Chondrocyte (in vitro differentiated cells): ENCODE measurements at regions not wholly inside any gene's neighbourhood (a gene's known extent, or its start where the extent isn't known, plus 50 kb on each side); places are given as distances from the start of the nearest gene placed in this dataset.

ENCODE experiments used
- DNase-seq: peaks from one replicate; pipeline ENCODE4 v3.0.0; 2021; ENCODE audit warnings: mixed read lengths, low spot score
- H3K27ac Mint-ChIP-seq: one replicate; pipeline ENCODE4 v1.8.0; 2021; ENCODE audit warnings: mild to moderate bottlenecking, moderate library complexity, mixed read lengths; ENCODE audit not compliant: unreplicated experiment
- H3K27me3 Mint-ChIP-seq: 2 replicates; pipeline ENCODE4 v1.8.0; 2021; ENCODE audit warnings: low read depth, mixed read lengths
- H3K36me3 Mint-ChIP-seq: 2 replicates; pipeline ENCODE4 v1.8.0; 2021; ENCODE audit warnings: low read depth, mixed read lengths
- H3K4me1 Mint-ChIP-seq: 2 replicates; pipeline ENCODE4 v1.8.0; 2021; ENCODE audit warnings: low read depth, mild to moderate bottlenecking, mixed read lengths
- H3K4me3 Mint-ChIP-seq: one replicate; pipeline ENCODE4 v1.8.0; 2021; ENCODE audit warnings: mild to moderate bottlenecking, moderate library complexity, mixed read lengths; ENCODE audit not compliant: unreplicated experiment
- H3K9me3 Mint-ChIP-seq: 2 replicates; pipeline ENCODE4 v1.8.0; 2021; ENCODE audit warnings: low read depth, mixed read lengths
- TF ChIP-seq, protein P1 (sequence below): fragments of 200-600 bp; sonication (generic); IDR thresholded peaks from 2 replicates; pipeline ENCODE4 v1.5.0; 2021; ENCODE audit warnings: antibody characterized with exemption, mild to moderate bottlenecking, moderate library complexity

DNA sequence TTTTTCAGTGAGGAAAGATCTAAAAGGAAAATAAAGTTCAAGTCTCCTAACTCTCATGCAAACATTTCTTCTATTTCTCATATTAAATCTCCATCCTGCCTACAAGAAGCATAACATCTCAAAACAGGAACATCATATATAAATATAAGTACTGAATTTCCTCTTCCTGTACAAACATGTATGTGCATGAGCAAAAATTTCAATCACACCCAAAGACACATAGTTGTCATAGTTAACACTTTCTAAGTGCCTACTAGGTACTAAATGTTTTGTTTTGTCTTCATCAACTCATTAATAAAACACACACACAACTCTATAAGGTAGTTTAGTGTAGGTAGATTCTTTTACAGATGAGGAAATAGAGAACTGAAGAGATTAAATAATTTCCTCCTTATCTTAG lies 237.1 kb upstream of the ADGRL2 start:
- TF ChIP-seq, protein P1, sequence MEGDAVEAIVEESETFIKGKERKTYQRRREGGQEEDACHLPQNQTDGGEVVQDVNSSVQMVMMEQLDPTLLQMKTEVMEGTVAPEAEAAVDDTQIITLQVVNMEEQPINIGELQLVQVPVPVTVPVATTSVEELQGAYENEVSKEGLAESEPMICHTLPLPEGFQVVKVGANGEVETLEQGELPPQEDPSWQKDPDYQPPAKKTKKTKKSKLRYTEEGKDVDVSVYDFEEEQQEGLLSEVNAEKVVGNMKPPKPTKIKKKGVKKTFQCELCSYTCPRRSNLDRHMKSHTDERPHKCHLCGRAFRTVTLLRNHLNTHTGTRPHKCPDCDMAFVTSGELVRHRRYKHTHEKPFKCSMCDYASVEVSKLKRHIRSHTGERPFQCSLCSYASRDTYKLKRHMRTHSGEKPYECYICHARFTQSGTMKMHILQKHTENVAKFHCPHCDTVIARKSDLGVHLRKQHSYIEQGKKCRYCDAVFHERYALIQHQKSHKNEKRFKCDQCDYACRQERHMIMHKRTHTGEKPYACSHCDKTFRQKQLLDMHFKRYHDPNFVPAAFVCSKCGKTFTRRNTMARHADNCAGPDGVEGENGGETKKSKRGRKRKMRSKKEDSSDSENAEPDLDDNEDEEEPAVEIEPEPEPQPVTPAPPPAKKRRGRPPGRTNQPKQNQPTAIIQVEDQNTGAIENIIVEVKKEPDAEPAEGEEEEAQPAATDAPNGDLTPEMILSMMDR, result no peak
- Mint-ChIP-seq H3K36me3 (peaks cover 3% of the 10 kb centered on the region), H3K4me3 (no peak overlapping the region), H3K27ac (no peak overlapping the region), H3K27me3 (no peaks in the 10 kb centered on the region), H3K4me1 (no peaks in the 10 kb centered on the region), H3K9me3 (peaks cover 6% of the 10 kb centered on the region)
- no peak for DNase-seq

DNA sequence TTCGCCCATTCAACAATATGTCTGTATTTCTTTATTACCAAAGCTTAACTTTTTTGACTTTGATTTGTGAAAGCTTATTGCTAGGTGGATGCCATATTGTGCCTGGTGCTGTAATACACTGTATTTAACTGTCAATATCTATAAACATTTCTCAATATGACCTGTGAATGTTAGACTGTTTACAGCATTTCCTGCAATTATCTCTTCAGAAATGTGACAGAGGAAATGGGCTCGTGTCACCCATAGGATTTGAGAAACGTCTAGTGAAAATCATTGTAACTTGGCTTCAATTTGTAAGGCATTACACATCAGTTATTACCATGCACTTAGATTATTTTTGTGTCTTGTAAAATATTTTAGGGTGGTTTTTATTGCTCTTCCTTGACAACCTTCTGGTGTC lies 237.8 kb upstream of the ADGRL2 start:
- no peaks in the 10 kb centered on the region for H3K4me1 Mint-ChIP-seq
- peaks cover 6% of the 10 kb centered on the region for H3K9me3 Mint-ChIP-seq
- TF ChIP-seq, protein P1, result no peak
- no peak overlapping the region for H3K27ac Mint-ChIP-seq
- no peak overlapping the region for H3K4me3 Mint-ChIP-seq
- no peak for DNase-seq
- peaks cover 3% of the 10 kb centered on the region for H3K36me3 Mint-ChIP-seq
- H3K27me3 Mint-ChIP-seq, result no peaks in the 10 kb centered on the region

DNA sequence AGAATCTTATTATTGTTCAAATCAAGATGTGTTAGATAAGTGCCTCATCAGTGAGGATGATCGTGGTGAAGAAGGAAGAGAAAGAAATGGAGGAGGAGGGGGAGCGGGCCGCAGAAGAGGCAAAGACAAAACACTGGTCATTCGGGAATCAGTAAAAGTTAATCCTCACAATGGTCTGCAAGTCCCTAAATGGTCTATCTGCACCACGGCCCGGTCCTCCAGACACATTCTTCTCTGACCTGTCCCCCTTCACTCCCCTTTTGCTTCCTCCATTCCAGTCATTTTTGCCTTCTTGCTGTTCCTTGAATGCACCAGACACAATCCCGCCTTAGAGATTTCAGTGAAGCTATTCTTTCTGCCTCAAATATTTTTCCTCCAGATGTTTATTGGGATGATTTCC lies 240.1 kb upstream of the ADGRL2 start:
- Mint-ChIP-seq H3K4me1 (no peaks in the 10 kb centered on the region), H3K36me3 (peaks cover 3% of the 10 kb centered on the region), H3K4me3 (no peak overlapping the region), H3K27ac (no peak overlapping the region), H3K27me3 (no peaks in the 10 kb centered on the region), H3K9me3 (peaks cover 6% of the 10 kb centered on the region)
- TF ChIP-seq, protein P1, result no peak
- DNase-seq, result no peak

DNA sequence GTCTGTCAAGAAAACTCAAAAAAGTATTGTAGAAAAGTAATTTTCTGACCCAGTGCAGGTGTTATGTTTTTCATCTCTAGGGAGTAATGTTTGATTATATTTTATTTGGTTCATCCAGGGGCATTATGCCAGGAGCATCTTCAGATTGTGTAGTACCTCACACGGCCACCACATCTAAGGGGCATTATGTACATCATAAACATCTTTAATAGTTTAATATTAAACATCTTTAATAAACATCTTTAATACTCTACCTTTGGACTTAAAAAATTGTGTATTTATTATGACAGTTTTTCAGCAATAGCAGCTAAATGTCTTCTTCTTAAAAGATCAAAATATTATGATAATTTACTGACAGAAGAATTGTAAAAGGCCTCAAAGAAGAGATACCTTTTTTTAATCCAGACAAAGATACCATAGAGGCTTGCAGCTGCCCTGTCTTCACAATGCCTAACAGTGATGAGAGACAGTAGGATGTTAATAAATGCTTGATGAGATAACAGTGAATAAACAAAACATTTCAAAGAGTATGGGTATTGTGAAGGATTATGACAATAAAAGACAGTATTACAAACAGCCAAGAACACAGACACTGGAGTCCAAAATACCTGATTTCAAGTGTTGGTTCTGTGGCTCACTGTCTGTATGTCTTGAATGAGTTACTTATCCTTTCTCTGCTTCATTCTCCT lies 240.9 kb upstream of the ADGRL2 start:
- H3K4me1 Mint-ChIP-seq, result no peaks in the 10 kb centered on the region
- peaks cover 6% of the 10 kb centered on the region for H3K9me3 Mint-ChIP-seq
- DNase-seq, result no peak
- no peaks in the 10 kb centered on the region for H3K27me3 Mint-ChIP-seq
- peaks cover 3% of the 10 kb centered on the region for H3K36me3 Mint-ChIP-seq
- TF ChIP-seq, protein P1, result peak; percentile 65
- H3K27ac Mint-ChIP-seq, result no peak overlapping the region
- H3K4me3 Mint-ChIP-seq, result no peak overlapping the region

DNA sequence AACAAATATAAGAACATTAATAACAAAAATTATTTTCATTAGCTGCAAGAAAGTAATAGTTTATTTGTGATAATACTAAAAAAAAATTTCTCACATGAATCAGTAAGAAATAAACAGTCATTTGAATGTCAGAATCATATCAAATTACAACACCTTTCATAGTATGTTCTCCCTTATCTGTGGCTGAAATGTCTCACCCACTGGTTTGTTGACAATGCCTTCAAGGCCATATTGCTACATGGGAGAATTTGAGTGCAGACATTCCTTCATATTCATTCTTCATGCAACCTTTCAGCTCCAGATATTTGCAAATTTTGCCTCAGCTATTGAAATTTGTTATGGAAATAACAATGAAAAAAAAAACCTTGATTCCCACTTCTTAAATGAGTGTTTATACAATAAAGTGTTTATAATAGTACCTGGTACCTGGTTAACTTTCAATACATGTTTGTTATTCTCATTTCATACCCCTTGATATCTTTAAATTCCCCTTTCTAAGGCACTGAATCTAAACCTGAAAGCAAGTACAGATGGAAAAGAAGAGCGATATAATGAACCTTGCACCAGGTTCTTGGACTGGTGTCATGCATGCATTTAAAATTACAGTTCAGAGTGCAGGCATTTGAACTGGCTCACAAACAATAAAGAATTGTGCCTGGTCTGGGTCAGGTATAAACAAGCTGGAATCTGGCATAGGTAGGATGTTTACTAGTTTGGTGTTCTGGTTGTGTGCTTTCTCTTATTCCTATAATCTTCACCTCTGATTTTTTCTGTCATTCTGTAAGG lies 242.2 kb upstream of the ADGRL2 start:
- Mint-ChIP-seq H3K9me3 (peaks cover under 1% of the 10 kb centered on the region), H3K36me3 (no peaks in the 10 kb centered on the region), H3K27ac (no peak overlapping the region), H3K4me1 (no peaks in the 10 kb centered on the region), H3K4me3 (no peak overlapping the region), H3K27me3 (no peaks in the 10 kb centered on the region)
- TF ChIP-seq, protein P1, result no peak
- DNase-seq, result no peak
